ENCODE measurements at regions not wholly inside any gene's neighbourhood (a gene's known extent, or its start where the extent isn't known, plus 50 kb on each side); places are given as distances from the start of the nearest gene placed in this dataset.
"Not testable (repeated sequence)": the region's sequence is repeated elsewhere in the genome, so short reads cannot be mapped to it uniquely, and the experiment has no call there.

DNA sequence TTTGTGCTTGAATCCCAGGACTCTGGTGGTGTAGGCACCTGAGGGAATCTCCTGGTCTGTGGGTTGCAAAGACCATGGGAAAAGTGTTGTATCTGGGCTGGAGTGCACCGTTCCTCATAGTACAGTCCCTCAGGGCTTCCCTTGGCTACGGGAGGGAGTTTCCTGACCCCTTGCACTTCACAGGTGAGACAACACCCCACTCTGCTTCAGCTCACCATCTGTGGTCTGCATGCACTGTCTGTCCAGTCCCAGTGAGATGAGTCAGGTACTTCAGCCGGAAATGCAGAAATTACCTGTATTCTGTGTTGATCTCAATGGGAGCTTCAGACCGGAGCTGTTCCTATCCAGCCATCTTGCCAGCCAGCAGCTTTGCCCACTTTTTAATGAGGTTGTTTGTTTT lies 353.0 kb upstream of the IRS4 start:
- intact Hi-C loops (cut with micrococcal nuclease), result no loop called here
- H3K9me2 ChIP-seq (replicated peaks; ENCODE audit: low read length), result no peaks in the 10 kb centered on the region
- no peak overlapping the region for H3K27ac ChIP-seq (ENCODE audit: low read length)
- no peak overlapping the region for H3K4me3 ChIP-seq (ENCODE audit: low read length)
- BruUV-seq (replicated peaks), result no TSS peak
- H4K20me1 ChIP-seq (ENCODE audit: low read length), result no peaks in the 10 kb centered on the region
- ATAC-seq (no peak), DNase-seq (no peak)
- no peak overlapping the region for H3K9ac ChIP-seq (ENCODE audit: low read length)
- no peaks in the 10 kb centered on the region for H3F3A ChIP-seq (ENCODE audit: low read length, unreplicated experiment)
- CTCF ChIA-PET, result no interaction called here
- H3K4me2 ChIP-seq (ENCODE audit: low read length), result no peak overlapping the region
- TF ChIP-seq, protein P1, sequence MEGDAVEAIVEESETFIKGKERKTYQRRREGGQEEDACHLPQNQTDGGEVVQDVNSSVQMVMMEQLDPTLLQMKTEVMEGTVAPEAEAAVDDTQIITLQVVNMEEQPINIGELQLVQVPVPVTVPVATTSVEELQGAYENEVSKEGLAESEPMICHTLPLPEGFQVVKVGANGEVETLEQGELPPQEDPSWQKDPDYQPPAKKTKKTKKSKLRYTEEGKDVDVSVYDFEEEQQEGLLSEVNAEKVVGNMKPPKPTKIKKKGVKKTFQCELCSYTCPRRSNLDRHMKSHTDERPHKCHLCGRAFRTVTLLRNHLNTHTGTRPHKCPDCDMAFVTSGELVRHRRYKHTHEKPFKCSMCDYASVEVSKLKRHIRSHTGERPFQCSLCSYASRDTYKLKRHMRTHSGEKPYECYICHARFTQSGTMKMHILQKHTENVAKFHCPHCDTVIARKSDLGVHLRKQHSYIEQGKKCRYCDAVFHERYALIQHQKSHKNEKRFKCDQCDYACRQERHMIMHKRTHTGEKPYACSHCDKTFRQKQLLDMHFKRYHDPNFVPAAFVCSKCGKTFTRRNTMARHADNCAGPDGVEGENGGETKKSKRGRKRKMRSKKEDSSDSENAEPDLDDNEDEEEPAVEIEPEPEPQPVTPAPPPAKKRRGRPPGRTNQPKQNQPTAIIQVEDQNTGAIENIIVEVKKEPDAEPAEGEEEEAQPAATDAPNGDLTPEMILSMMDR (conservative IDR thresholded peaks at IDR 0.05; ENCODE audit: low read depth, low read length), result no peak
- TF ChIP-seq EZH2 (IDR thresholded peaks at IDR 0.05; ENCODE audit: low read length, unreplicated experiment), result no peak
- TF ChIP-seq EZH2phosphoT487 (IDR thresholded peaks at IDR 0.05; ENCODE audit: borderline replicate concordance, low read length), result no peak
- H3K4me1 ChIP-seq (ENCODE audit: insufficient read depth, low read length), result no peaks in the 10 kb centered on the region
- POLR2A ChIA-PET (ENCODE audit: unreplicated experiment), result no interaction called here
- no peak overlapping the region for H2AFZ ChIP-seq (ENCODE audit: low read length)
- no peaks in the 10 kb centered on the region for H3K36me3 ChIP-seq (ENCODE audit: low read depth, low read length)
- H3K9me3 ChIP-seq (ENCODE audit: low read length), result no peaks in the 10 kb centered on the region
- no peaks in the 10 kb centered on the region for H3K27me3 ChIP-seq (ENCODE audit: low read length)
- no peaks in the 10 kb centered on the region for H3K79me2 ChIP-seq (ENCODE audit: low read length)

DNA sequence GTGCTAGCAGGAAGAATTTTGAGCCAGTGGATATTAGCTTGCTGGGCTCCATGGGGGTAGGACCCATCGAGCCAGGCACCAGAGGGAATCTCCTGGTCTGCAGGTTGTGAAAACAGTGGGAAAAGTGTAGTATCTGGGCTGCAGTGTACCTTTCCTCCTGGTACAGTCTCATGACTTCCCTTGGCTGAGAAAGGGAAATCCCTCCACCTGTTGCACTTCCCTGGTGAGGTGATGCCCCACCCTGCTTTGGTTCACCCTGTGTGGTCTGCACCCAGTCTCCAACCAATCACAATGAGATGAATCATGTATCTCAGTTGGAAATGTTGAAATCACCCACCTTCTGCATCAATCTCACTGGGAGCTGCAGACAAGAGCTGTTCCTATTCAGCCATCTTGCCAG lies 341.4 kb upstream of the IRS4 start:
- H2AFZ ChIP-seq (ENCODE audit: low read length), result no peak overlapping the region
- no peak overlapping the region for H3K27ac ChIP-seq (ENCODE audit: low read length)
- no peak overlapping the region for H3K4me3 ChIP-seq (ENCODE audit: low read length)
- no peaks in the 10 kb centered on the region for H3K9me3 ChIP-seq (ENCODE audit: low read length)
- H3F3A ChIP-seq (ENCODE audit: low read length, unreplicated experiment), result no peaks in the 10 kb centered on the region
- no peaks in the 10 kb centered on the region for H3K79me2 ChIP-seq (ENCODE audit: low read length)
- H3K9ac ChIP-seq (ENCODE audit: low read length), result no peak overlapping the region
- ChIA-PET CTCF (no interaction called here), POLR2A (ENCODE audit: unreplicated experiment) (no interaction called here)
- no peaks in the 10 kb centered on the region for H3K27me3 ChIP-seq (ENCODE audit: low read length)
- no peaks in the 10 kb centered on the region for H3K4me1 ChIP-seq (ENCODE audit: insufficient read depth, low read length)
- no peaks in the 10 kb centered on the region for H4K20me1 ChIP-seq (ENCODE audit: low read length)
- ATAC-seq (no peak), DNase-seq (no peak)
- H3K4me2 ChIP-seq (ENCODE audit: low read length), result no peak overlapping the region
- no peaks in the 10 kb centered on the region for H3K36me3 ChIP-seq (ENCODE audit: low read depth, low read length)
- BruUV-seq (replicated peaks), result no TSS peak
- H3K9me2 ChIP-seq (replicated peaks; ENCODE audit: low read length), result no peaks in the 10 kb centered on the region
- intact Hi-C loops (cut with micrococcal nuclease), result no loop called here
- no peak for TF ChIP-seq EZH2phosphoT487 (IDR thresholded peaks at IDR 0.05; ENCODE audit: borderline replicate concordance, low read length)
- no peak for TF ChIP-seq EZH2 (IDR thresholded peaks at IDR 0.05; ENCODE audit: low read length, unreplicated experiment)
- TF ChIP-seq, protein P1 (conservative IDR thresholded peaks at IDR 0.05; ENCODE audit: low read depth, low read length), result no peak

DNA sequence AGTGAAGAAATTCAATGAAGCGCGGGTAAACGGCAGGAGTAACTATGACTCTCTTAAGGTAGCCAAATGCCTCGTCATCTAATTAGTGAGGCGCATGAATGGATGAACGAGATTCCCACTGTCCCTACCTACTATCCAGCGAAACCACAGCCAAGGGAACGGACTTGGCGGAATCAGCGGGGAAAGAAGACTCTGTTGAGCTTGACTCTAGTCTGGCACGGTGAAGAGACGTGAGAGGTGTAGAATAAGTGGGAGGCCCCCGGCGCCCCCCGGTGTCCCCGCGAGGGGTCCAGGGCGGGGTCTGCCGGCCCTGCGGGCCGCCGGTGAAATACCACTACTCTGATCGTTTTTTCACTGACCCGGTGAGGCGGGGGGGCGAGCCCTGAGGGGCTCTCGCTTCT lies 317.8 kb upstream of the IRS4 start:
- H4K20me1 ChIP-seq (ENCODE audit: low read length); H3K4me1 ChIP-seq (ENCODE audit: insufficient read depth, low read length); H3K9me3 ChIP-seq (ENCODE audit: low read length); H2AFZ ChIP-seq (ENCODE audit: low read length); H3K4me3 ChIP-seq (ENCODE audit: low read length); H3K27me3 ChIP-seq (ENCODE audit: low read length); H3K9me2 ChIP-seq (replicated peaks; ENCODE audit: low read length); H3F3A ChIP-seq (ENCODE audit: low read length, unreplicated experiment); H3K27ac ChIP-seq (ENCODE audit: low read length); H3K36me3 ChIP-seq (ENCODE audit: low read depth, low read length); POLR2A ChIA-PET (ENCODE audit: unreplicated experiment); H3K9ac ChIP-seq (ENCODE audit: low read length); BruUV-seq (replicated peaks); H3K79me2 ChIP-seq (ENCODE audit: low read length); intact Hi-C loops (cut with micrococcal nuclease); CTCF ChIA-PET; ATAC-seq; H3K4me2 ChIP-seq (ENCODE audit: low read length): not testable (repeated sequence)
- peak; percentile 1 for DNase-seq
